Glomerular visceral epithelial cell (primary cell): ENCODE measurements at regions not wholly inside any gene's neighbourhood (a gene's known extent, or its start where the extent isn't known, plus 50 kb on each side); places are given as distances from the start of the nearest gene placed in this dataset.
"Not testable (repeated sequence)": the region's sequence is repeated elsewhere in the genome, so short reads cannot be mapped to it uniquely, and the experiment has no call there.

ENCODE experiments used
- DNase-seq: peaks from one replicate; pipeline ENCODE4 v3.0.0-alpha.2; 2016; ENCODE audit errors: extremely low spot score

DNA sequence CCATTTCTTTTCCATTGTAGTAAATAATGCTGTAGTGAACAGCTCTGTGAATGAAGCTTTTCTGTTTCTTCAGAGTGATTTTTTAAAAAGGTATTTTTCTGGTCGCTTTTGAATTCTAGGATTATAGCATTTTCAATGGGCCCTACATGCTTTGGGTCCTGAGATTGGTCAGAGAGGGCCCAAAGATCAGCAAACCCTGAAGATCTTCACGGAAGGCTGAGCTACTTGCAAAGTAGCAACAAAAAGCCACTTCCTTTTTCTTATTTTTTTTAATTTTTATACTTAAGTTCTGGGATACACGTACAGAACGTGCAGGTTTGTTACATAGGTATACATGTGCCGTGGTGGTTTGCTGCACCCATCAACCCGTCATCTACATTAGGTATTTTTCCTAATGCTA lies 200.5 kb downstream of the FAT3 start:
- no peak for DNase-seq

DNA sequence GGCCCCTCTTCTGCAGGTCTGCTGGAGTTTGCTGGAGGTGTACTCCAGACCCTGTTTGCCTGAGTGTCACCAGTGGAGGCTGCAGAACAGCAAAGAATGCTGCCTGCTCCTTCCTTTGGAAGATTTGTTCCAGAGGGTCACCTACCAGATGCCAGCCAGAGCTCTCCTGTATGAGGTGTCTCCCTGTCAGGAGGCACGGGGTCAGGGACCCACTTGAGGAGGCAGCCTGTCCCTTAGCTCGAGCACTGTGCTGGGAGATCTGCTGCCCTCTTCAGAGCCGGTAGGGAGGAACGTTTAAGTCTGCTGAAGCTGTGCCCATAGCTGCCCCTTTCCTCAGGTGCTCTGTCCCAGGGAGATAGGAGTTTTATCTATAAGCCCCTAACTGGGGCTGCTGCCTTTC lies 207.9 kb downstream of the FAT3 start:
- DNase-seq, result no peak

DNA sequence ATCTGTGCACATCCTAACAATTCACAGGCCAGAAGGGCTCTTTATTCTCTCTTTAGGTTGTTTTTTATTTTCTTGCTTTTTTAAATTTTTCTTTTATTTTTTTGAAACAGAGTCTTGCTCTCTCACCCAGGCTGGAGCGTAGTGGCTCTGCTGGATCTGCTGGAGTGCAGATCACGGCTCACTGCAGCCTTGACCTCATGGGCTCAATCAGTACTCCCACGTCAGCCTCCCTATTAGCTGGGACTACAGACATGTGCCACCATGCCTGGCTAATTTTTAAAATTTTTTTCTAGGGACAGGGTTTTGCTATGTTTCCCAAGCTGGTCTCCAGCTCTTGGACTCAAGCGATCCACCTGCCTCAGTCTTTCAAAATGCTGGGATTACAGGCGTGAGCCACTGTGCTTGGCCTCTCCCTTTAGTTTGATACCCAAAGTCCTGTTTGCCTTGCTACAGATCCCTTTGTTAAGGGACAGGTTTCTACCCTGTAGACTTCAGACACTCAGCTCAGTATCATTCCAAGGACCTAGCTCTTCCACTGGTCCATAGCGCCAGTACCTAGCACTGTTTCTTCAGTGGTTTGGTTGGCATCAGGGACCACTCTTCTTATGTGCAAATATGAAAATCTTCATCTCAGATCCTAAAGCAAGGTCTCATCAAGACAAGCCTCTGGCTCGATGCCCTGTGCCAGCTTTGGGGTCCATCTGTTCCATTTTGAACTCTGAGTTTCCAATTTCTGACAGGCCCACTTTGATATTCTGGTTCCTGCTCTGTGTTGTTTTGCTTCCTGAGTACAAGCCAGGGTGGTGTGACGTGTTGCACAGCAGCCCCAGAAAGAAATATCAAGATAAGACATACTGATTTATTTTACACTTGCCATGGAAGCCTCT lies 211.7 kb downstream of the FAT3 start:
- no peak for DNase-seq

DNA sequence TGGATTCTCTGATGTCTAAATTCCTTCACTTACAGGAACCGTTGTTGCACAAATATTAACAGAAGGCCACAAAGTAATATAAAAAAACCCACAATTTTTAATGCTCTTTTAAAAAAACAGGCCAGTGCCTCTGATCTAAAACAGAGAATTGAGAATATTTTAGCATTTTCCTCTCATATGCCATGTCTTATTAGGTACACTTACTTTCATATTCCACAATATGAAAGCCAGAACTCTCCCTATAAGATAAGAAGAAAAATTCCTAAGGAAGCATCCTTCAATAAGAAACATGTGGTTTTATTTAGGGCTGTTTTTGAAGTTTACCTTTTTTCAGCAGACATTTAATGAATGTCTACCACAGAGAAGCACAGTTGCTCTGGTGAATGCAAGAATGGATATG lies 214.5 kb downstream of the FAT3 start:
- no peak for DNase-seq

DNA sequence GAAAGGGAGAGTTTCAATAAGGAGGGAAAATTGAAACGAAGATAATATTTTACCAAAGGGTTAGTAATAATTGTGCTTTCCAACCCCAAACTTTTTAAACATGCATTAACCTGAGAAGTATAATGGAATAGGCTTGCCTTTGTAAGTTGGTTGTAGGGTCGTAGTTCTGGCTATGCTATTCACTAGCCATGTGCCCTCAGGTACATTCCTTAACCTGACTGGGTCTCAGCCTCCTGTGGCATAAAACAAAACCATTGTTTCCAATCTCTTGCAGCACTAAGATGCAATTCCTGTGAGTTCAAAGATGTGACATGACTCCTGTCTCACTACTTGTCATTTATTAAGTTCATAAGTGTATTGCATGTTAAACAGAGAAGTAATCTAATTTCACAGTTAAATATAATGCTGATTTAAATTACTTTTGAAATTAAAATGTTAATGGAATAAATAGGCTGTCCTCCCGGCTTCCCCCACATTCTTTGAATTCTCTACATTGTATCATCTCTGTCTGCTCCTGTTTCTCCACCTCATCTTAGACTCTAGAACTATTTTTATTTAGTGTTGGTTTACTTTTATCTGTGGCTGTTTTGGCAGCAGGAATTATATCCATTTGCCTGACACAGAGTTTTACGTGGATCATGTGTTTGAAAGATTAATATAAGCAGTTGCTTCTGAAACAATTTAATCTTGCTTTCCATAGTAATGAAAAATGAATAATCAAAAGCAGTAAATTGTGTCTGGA lies 216.3 kb downstream of the FAT3 start:
- no peak for DNase-seq

DNA sequence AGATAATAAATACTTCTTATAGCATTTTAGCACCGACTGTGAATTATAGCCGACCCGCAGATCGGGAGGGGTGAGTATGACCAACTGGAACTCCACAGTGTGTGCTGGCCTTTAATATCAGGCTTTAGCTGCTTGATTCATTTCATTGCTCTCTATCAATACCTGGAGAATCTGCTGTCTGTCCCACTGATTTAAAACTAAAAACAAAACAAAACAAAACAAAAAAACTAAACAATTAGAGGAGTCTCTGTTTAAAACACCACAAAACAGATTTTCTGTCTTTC lies 216.8 kb downstream of the FAT3 start:
- DNase-seq, result no peak

DNA sequence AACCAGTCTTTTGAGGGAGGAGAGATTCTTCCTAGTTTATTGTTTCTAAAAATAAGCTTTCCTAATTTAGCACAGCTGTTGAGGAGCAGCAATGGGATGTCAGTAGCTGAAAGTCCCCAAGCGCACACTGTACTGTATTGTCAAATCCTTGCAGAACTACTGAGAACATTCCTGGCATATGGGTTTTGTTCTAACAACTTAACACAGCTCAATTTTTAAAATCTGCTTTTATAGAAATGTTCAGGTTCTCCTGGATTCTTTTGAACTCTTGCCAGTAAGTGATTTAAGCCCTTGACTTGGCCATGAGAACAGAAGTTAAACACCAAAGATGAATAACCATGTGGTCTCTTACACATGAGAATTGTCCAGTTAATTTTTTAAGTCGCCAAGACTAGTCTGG lies 218.6 kb downstream of the FAT3 start:
- DNase-seq, result no peak

DNA sequence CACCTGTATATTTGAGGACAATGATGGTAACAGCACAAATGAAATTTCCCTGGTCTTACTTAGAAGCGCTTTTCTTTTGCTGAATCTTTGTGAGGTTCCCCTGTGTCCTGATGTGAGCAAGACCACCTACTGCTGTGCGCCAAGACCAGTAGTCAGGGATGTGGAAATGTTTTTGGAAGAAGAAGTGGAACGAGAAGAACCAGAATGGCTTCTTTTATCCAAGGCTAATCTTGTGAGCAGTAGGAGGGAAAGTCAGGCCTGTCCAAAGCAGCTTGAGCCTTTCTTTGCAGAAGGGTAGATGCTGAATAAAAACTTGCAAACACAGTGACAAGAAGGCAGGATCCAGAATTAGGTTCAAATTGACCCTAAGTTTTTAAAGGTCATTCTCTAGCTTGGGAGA lies 223.0 kb downstream of the FAT3 start:
- DNase-seq, result no peak

DNA sequence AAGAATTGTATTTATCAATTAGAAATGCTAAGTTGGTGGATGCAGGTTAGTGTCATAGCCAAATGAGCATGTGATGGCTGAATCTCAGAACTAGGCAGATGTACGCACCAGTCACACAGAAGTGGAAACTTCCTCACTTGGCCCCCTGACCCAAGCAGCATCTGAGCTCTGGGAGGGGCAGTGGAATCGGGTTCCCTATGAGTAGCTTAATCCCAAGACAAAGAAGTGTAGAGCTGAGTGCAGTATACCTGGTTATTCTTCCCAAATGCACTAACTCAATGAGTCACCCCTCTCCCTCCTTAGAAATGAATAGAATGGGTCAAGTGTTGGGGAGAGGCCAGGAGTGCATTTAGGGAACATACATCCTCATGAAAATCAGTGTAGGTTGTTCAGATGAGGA lies 224.6 kb downstream of the FAT3 start:
- no peak for DNase-seq

DNA sequence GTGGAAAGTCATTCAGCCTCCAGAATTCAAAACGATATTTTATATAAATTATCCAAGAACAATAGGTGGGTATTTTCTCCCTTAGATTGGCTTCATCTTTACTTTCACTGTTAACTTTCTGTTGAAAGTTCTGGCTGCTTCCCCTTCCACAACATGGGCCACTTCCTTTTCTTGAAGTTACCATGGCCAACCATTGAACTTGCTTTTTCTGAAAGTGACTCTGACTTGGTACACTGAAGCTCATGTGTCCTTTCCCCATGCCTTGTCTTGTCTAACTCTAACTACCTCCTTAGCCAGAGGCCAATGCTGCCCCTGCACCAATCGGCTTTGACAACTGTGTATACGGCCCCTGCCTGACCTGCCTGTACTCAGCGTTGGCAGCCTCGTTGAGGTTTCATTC lies 225.2 kb downstream of the FAT3 start:
- no peak for DNase-seq

DNA sequence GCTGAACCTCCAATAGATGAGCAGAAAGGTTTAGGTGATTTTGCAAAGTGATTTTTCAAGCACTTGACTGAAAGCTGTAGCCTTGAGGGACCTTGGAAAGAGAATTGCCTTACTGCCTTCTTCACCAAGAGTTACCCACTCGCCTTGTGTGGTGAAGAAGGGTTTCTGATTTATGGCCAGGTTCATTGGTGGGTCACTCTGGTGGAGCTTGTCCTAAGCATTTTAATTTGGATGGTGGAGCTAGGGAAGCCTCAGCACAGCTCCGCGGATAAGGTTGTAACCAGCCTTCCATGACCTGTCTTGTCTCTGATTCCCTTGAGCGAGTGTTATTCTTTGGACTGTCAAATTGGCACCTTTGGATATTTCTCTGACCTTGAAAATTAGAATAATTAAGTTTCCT lies 226.4 kb downstream of the FAT3 start:
- DNase-seq, result no peak

DNA sequence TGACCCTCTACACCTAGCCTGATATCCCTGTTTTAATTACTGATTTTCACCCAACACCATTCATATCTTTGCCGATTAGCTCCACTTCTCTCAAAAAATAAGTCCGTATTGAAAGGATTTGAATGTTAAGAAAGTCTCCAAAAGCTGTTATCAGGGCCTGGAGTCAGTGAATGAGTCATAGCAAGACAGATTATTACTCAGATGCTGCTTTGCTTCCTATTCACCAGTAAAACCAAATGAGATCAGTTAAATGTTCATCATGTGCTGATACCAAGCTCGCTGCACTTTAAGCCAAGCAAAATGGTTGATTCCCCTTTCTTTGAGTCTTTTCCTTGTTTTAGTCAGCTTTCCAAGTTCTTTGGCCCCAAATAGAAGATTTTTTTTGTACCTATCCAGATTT lies 228.4 kb downstream of the FAT3 start:
- peak; percentile 34 for DNase-seq

DNA sequence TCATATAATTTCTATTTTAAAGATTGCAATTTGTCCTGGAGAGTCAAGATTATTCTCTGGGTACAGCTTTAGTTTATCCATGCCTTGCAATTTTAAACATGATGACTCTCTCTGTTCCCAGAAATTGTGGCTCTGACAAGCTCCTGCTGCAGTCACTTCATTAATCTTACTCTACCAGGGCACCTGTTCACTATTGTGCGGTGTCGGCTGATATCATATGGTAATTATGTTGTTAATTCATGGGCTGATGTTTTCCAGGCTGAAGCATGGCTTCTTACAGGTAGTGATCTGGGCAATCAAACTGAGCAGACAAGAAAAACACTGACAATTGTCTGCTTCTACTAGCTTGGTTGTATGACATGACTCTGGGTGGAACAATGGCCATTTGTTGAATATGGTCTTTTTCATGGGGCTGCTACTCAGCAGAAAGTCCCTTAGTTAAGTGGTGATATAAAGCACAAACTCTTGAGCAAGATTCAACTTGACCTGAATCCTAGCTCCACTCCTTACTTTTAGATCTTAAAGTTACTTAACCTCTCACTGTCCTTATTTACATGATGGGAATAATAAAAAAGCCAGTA lies 230.7 kb downstream of the FAT3 start:
- no peak for DNase-seq

DNA sequence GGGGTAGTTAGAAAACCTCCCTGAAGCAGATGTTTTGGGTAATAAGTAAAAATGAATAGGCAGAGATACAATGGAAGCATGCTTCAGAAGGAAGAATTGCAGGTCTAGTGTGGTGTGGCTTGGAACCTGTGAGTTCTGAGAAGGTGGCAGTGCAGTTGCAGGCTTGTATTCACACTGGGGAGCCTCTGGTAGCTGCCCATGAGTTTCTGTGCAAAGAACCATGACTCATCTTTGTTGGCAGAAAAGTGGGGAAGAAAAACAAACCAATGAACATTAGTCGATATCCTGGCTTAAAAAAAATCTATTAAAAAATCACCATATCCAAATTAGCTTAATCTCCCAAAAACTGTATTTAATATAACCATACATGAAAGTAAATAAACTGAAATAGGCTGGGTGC lies 232.6 kb downstream of the FAT3 start:
- peak; percentile 11 for DNase-seq

DNA sequence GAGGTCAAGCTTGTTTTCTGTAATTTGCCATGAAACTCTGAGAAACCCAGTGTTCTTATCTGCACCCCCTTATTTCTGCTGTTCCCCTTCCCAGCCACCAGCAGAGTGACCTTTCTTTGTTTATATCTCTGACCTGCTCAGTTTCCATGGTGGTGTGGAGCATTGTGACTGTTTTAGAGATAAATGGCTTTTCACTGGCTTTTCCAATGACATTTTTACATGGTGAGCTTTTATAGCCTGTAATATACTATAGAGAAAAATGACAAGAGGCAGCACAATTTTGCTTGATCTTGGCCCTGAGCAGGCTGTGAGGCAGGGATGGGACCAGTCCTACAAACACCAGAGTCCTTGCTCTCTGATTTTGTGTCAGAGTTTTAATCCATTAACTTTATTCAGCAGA lies 233.9 kb downstream of the FAT3 start:
- DNase-seq, result no peak

DNA sequence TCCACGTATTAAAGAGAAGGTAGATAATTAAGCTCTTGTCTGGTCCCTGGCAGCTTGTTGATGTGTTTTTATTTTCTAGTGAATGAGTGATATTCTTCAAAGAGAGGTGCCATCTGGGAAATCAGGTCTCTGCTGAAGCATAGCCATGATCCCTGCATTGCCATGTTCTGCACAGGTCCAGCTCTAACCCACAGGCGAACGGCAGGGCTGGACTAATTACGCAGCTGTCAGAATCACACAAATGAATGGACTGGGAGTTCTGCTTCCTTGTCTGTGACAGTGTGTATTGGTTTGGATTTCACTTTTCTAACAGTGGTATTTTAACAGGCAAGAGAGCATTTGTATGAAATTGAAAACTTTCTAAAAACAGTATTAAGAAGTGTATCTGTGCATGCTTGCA lies 235.6 kb downstream of the FAT3 start:
- no peak for DNase-seq

DNA sequence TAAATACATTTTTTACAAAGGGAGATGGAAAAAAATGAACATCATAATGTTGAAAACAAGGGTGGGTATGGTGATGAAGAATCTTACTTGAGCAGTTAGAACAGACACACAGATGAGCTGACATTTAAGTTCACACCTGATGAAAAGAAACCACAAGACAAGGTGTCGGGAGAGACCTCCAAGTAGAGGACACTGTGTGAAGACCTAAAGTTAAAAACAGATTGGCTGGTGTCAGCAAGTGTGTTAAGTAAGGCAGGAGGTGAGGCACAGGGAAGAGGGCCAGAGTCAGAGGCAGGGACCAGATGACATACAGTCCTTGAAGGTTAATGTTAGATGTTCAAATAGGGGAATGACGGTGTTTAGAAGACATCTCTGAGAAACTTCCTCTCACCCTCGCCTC lies 236.8 kb downstream of the FAT3 start:
- no peak for DNase-seq

DNA sequence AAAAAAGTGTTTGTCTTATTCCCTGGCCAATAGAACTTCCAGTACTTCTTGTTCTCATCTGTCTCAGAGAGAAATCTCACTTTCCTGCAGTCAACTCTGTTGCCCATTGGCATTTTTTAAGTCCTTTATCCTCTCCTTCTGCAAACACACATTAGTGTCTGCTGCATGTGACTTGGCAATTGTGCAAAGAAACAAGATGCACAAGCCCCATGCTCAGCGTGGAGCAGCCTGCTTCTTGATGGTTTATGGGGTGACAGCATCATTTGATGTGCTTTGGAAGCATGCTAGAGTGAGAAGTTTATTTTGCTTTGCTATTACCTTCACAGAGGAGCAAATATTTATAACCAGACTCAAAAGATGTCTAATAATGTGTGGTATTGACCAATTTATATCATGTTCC lies 238.2 kb downstream of the FAT3 start:
- no peak for DNase-seq

DNA sequence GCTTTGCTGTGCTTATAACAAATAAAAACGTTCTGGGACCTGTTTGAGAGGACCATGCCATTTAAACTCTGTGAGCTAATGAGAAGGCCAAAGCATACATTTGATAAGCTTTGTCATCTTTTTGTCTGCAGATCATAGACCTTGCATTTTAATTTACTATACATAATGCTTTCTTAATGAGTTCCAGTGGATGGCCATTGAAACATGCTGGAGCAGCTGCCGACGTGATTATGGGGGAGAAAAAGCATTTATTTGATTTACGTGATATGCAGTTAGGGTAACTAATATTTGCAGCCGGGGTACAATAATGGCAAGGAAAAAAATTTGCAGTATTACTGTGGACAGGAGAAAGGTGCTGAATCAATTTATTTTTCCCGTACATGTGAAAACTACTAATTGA lies 240.2 kb downstream of the FAT3 start:
- no peak for DNase-seq

DNA sequence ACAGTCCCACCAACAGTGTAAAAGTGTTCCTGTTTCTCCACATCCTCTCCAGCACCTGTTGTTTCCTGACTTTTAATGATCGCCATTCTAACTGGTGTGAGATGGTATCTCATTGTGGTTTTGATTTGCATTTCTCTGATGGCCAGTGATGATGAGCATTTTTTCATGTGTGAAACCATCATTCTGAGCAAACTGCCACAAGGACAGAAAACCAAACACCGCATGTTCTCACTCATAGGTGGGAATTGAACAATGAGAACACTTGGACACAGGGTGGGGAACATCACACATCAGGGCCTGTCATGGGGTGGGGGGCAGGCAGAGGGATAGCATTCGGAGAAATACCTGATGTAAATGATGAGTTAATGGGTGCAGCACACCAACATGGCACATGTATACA lies 240.8 kb downstream of the FAT3 start:
- not testable (repeated sequence) for DNase-seq

DNA sequence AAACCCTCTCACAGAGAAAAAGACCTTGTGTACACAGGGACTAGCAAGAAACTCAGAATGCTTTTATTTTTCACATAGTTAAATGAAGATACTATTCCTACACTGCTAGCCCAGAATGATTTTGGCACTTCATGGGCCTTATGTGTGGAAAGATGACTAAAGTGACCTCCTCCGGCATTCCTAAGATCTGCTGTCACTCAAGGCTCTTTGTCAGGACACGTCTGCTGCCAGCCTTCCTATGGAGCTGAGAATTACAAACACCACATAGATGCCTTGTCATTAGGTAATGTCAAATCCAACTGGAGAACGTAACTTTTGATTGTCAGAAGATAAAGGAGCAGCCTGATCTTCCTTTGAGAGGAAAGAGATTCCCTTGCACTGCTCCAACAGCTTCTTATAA lies 249.1 kb downstream of the FAT3 start:
- DNase-seq, result peak; percentile 45

DNA sequence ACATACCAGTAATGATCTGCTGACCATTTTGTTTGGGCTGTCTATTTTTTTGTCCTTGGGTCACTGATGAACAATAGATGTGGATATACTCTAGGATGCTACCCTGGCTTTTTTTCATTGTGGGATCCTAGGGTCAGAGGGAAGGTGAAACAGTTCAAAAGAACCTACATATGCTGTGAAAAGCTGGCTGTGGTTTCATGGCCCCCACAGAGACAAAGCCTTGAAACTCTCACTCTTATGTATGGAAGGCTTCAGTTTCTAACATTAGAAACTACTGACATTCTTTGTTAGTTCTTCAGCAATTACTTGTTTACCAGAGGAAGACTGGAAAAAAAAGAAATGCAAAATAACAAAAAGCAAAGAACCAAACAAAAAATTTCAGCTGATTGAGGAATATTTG lies 250.7 kb downstream of the FAT3 start:
- DNase-seq, result no peak

DNA sequence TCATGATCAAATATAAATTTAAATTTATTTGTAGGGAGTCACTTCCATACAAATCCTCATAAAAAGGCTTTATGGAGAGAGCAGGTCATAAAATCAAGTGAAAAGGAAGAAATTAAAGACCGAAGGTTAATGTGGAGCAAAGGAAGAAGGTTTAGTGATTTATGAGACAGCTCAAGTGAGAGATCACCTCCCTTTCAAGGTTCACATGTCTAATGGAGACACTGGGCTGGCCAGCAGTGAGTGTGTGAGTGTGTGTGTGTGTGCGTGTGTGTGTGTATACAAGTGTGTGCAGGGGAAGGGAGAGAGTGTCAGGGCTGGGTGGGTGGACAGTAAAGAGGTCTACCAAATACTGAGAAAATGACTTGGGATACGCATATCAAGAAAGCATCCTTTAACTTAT lies 251.2 kb downstream of the FAT3 start:
- no peak for DNase-seq
